CD4-positive, alpha-beta T cell (primary cell): ENCODE measurements at regions not wholly inside any gene's neighbourhood (a gene's known extent, or its start where the extent isn't known, plus 50 kb on each side); places are given as distances from the start of the nearest gene placed in this dataset.
"Not testable (repeated sequence)": the region's sequence is repeated elsewhere in the genome, so short reads cannot be mapped to it uniquely, and the experiment has no call there.

Experiments used
- ATAC-seq: fragments of 200-7000 bp; cut with Tn5 transposase; one replicate; pipeline ENCODE4 v1.10.0; 2022; ENCODE audit warnings: mild to moderate bottlenecking; ENCODE audit not compliant: poor library complexity
- CTCF ChIA-PET: fragments of 350-600 bp; sonication (Branson Sonifier 250); formaldehyde crosslinking; loops from one replicate; lab custom pipeline; 2021; ENCODE audit warnings: antibody characterized with exemption, inconsistent platforms; lab: Charles Lee
- POLR2A ChIA-PET: fragments of 350-600 bp; sonication (Branson Sonifier 250); formaldehyde crosslinking; loops from one replicate; lab custom pipeline; 2021; ENCODE audit warnings: antibody characterized with exemption, inconsistent platforms; lab: Charles Lee
- DNase-seq, 14 experiments: peaks; one replicate each; pipeline ENCODE4 v3.0.0-alpha.2; 2013 to 2020; ENCODE audit warnings: mixed read lengths in 2 of 14
- H3K27ac ChIP-seq, 2 donors: one replicate each; pipeline versions ENCODE4 v1.5.1 to v1.7.0; 2013; ENCODE audit warnings: low read length in 2 of 2, low read depth in 1 of 2, mild to moderate bottlenecking in 1 of 2
- H3K27me3 ChIP-seq, 2 experiments: 1 replicate in 1 of 2; 2 replicates in 1 of 2; pipeline versions ENCODE4 v1.6.1 to v1.7.0; 2013; ENCODE audit warnings: low read length in 2 of 2, control low read depth in 1 of 2, mild to moderate bottlenecking in 1 of 2, moderate library complexity in 1 of 2; ENCODE audit not compliant: insufficient read depth in 2 of 2, control insufficient read depth in 1 of 2
- H3K36me3 ChIP-seq: one replicate; pipeline ENCODE4 v1.6.1; 2013; ENCODE audit warnings: low read length, control low read depth; ENCODE audit not compliant: insufficient read depth
- H3K4me1 ChIP-seq: one replicate; pipeline ENCODE4 v1.6.1; 2013; ENCODE audit warnings: low read length, control low read depth; ENCODE audit not compliant: insufficient read depth
- H3K4me3 ChIP-seq: one replicate; pipeline ENCODE4 v1.5.1; 2013; ENCODE audit warnings: mild to moderate bottlenecking, low read length, moderate library complexity
- H3K9me3 ChIP-seq, 2 experiments: 1 replicate in 1 of 2; 2 replicates in 1 of 2; pipeline versions ENCODE4 v1.6.1 to v1.7.0; 2013; ENCODE audit warnings: low read length in 2 of 2, mild to moderate bottlenecking in 2 of 2, control low read depth in 1 of 2, moderate library complexity in 1 of 2; ENCODE audit not compliant: control insufficient read depth in 1 of 2, insufficient read depth in 1 of 2
- H3K27ac Mint-ChIP-seq: one replicate; pipeline ENCODE4 v1.8.0; 2020; ENCODE audit warnings: mixed read lengths
- H3K27me3 Mint-ChIP-seq: one replicate; pipeline ENCODE4 v1.8.0; 2021; ENCODE audit warnings: mixed read lengths
- H3K36me3 Mint-ChIP-seq: one replicate; pipeline ENCODE4 v1.8.0; 2021; ENCODE audit warnings: low read depth, mixed read lengths
- H3K4me1 Mint-ChIP-seq: one replicate; pipeline ENCODE4 v1.8.0; 2021; ENCODE audit warnings: low read depth, mixed read lengths
- H3K4me3 Mint-ChIP-seq: one replicate; pipeline ENCODE4 v1.8.0; 2020; ENCODE audit warnings: mild to moderate bottlenecking, mixed read lengths
- H3K9me3 Mint-ChIP-seq: one replicate; pipeline ENCODE4 v1.8.0; 2020; ENCODE audit warnings: mixed read lengths
- CTCF ChIP-seq: fragments of 200-600 bp; IDR thresholded peaks from one replicate; pipeline ENCODE4 v1.8.0; 2022; ENCODE audit warnings: antibody characterized with exemption, mild to moderate bottlenecking
- intact Hi-C, 2 experiments: fragments of 100-400 bp; cut with DNase I in 1 of 2; cut with micrococcal nuclease in 1 of 2; formaldehyde crosslinking; loops; one replicate each; pipeline versions ENCODE4 v1.15.1 to v1.9.0; 2023 to 2025; cut with DNase I, micrococcal nuclease

GRCh38 chr5:113703266-113703665, 189.8 kb downstream of the YTHDC2 start:
- no peak for TF ChIP-seq CTCF
- H3K9me3 ChIP-seq = peaks cover 15 to 18% of the 10 kb centered on the region in 2 experiments
- ChIA-PET CTCF (no interaction called here), POLR2A (no interaction called here)
- Mint-ChIP-seq H3K4me3 (no peak overlapping the region), H3K27me3 (peaks cover 5% of the 10 kb centered on the region), H3K4me1 (no peaks in the 10 kb centered on the region), H3K9me3 (peaks cover 19% of the 10 kb centered on the region), H3K27ac (no peak overlapping the region), H3K36me3 (no peaks in the 10 kb centered on the region)
- ATAC-seq (no peak), DNase-seq (no peak)
- H3K4me1 ChIP-seq = no peaks in the 10 kb centered on the region
- no peaks in the 10 kb centered on the region for H3K36me3 ChIP-seq
- intact Hi-C loops = no loop called here
- H3K4me3 ChIP-seq = no peak overlapping the region
- peaks cover 0 to 2% of the 10 kb centered on the region in 2 experiments for H3K27me3 ChIP-seq
- no peak overlapping the region for H3K27ac ChIP-seq

- Mint-ChIP-seq H3K36me3 (no peaks in the 10 kb centered on the region), H3K9me3 (peaks cover 19% of the 10 kb centered on the region), H3K27me3 (peaks cover 11% of the 10 kb centered on the region), H3K4me1 (no peaks in the 10 kb centered on the region), H3K4me3 (no peak overlapping the region), H3K27ac (no peak overlapping the region)
- intact Hi-C loops = no loop called here
- POLR2A ChIA-PET = no interaction called here
- DNase-seq = no peak
- Histone ChIP-seq H3K9me3 (peaks cover 10 to 18% of the 10 kb centered on the region in 2 experiments), H3K27ac (no peak overlapping the region), H3K36me3 (no peaks in the 10 kb centered on the region), H3K4me3 (no peak overlapping the region), H3K4me1 (no peaks in the 10 kb centered on the region), H3K27me3 (no peaks in the 10 kb centered on the region)
- CTCF ChIA-PET = no interaction called here
- ATAC-seq = no peak
- TF ChIP-seq CTCF = no peak
Measured at GRCh38 chr5:113705657-113706056, 192.2 kb downstream of the YTHDC2 start.

GRCh38 chr5:113713051-113713450, 199.6 kb downstream of the YTHDC2 start:
- Mint-ChIP-seq H3K27ac (no peak overlapping the region), H3K4me3 (no peak overlapping the region), H3K9me3 (peaks cover 7% of the 10 kb centered on the region), H3K4me1 (no peaks in the 10 kb centered on the region), H3K27me3 (peaks cover 13% of the 10 kb centered on the region), H3K36me3 (no peaks in the 10 kb centered on the region)
- ChIA-PET POLR2A (no interaction called here), CTCF (no interaction called here)
- no peaks in the 10 kb centered on the region for H3K4me1 ChIP-seq
- H3K9me3 ChIP-seq = peaks cover 5 to 13% of the 10 kb centered on the region in 2 experiments
- intact Hi-C loops = no loop called here
- TF ChIP-seq CTCF = no peak
- no peak for DNase-seq
- H3K27me3 ChIP-seq = no peaks in the 10 kb centered on the region
- H3K36me3 ChIP-seq = no peaks in the 10 kb centered on the region
- H3K27ac ChIP-seq = no peak overlapping the region
- no peak overlapping the region for H3K4me3 ChIP-seq
- ATAC-seq = no peak

- H3K27ac ChIP-seq, H3K36me3 ChIP-seq, CTCF ChIA-PET, H3K27me3 Mint-ChIP-seq, H3K4me1 Mint-ChIP-seq, H3K4me3 ChIP-seq, H3K4me3 Mint-ChIP-seq, H3K27me3 ChIP-seq, ATAC-seq, DNase-seq, H3K27ac Mint-ChIP-seq, H3K36me3 Mint-ChIP-seq, intact Hi-C loops, POLR2A ChIA-PET, H3K4me1 ChIP-seq, H3K9me3 Mint-ChIP-seq: not testable (repeated sequence)
- peaks cover 5 to 13% of the 10 kb centered on the region in 2 experiments for H3K9me3 ChIP-seq
Measured at GRCh38 chr5:113715921-113716320, 202.4 kb downstream of the YTHDC2 start.
